Loucy (cell line): ENCODE measurements at regions not wholly inside any gene's neighbourhood (a gene's known extent, or its start where the extent isn't known, plus 50 kb on each side); places are given as distances from the start of the nearest gene placed in this dataset.

Experiments used
- H2AFZ ChIP-seq: fragments of 200-600 bp; sonication (generic); 2 replicates; pipeline ENCODE4 v1.6.0; 2016; ENCODE audit warnings: antibody characterized with exemption, mild to moderate bottlenecking, low read length, moderate library complexity
- H3F3A ChIP-seq: fragments of 200-600 bp; 2 replicates; pipeline ENCODE4 v1.6.0; 2016; ENCODE audit warnings: antibody characterized with exemption, low read depth, mild to moderate bottlenecking
- H3K27me3 ChIP-seq: fragments of 200-600 bp; sonication (generic); 2 replicates; pipeline ENCODE4 v1.6.1; 2014; ENCODE audit warnings: low read length, mild to moderate bottlenecking; ENCODE audit not compliant: insufficient read depth, poor library complexity, severe bottlenecking
- H3K36me3 ChIP-seq: fragments of 200-600 bp; sonication (generic); 2 replicates; pipeline ENCODE4 v1.6.1; 2016; ENCODE audit warnings: low read length; ENCODE audit not compliant: insufficient read depth
- H3K4me1 ChIP-seq: fragments of 200-600 bp; sonication (generic); 2 replicates; pipeline ENCODE4 v1.5.1; 2014; ENCODE audit warnings: low read length, mild to moderate bottlenecking; ENCODE audit not compliant: insufficient read depth, poor library complexity, severe bottlenecking
- H3K4me2 ChIP-seq: fragments of 200-600 bp; sonication (generic); 2 replicates; pipeline ENCODE4 v1.6.0; 2014; ENCODE audit warnings: antibody characterized with exemption, low read length, low read depth, mild to moderate bottlenecking; ENCODE audit not compliant: poor library complexity, severe bottlenecking
- H3K4me3 ChIP-seq: fragments of 200-600 bp; sonication (generic); 2 replicates; pipeline ENCODE4 v1.5.1; 2014; ENCODE audit warnings: low read length, mild to moderate bottlenecking, mixed read lengths; ENCODE audit not compliant: poor library complexity, severe bottlenecking
- H3K79me2 ChIP-seq: fragments of 200-600 bp; sonication (generic); 2 replicates; pipeline ENCODE4 v1.6.1; 2014; ENCODE audit warnings: low read length; ENCODE audit not compliant: insufficient read depth
- H3K9ac ChIP-seq: fragments of 200-600 bp; sonication (generic); 2 replicates; pipeline ENCODE4 v1.6.0; 2014; ENCODE audit warnings: mild to moderate bottlenecking, low read depth, low read length, moderate library complexity; ENCODE audit not compliant: poor library complexity, severe bottlenecking
- H3K9me2 ChIP-seq: fragments of 200-600 bp; sonication (generic); replicated peaks from 2 replicates; pipeline ENCODE4 v1.6.1; 2016; ENCODE audit warnings: low read depth, low read length, mixed read lengths
- H3K9me3 ChIP-seq: fragments of 200-600 bp; sonication (generic); 2 replicates; pipeline ENCODE4 v1.6.1; 2014; ENCODE audit warnings: mild to moderate bottlenecking, antibody characterized with exemption, low read length, low read depth; ENCODE audit not compliant: insufficient read depth
- H4K20me1 ChIP-seq: fragments of 200-600 bp; sonication (generic); 2 replicates; pipeline ENCODE4 v1.6.0; 2014; ENCODE audit warnings: antibody characterized with exemption, low read length, mild to moderate bottlenecking; ENCODE audit not compliant: insufficient read depth, poor library complexity, severe bottlenecking
- EZH2phosphoT487 ChIP-seq: fragments of 200-600 bp; IDR thresholded peaks from 2 replicates; pipeline ENCODE4 v1.6.1; 2018; ENCODE audit warnings: antibody characterized with exemption, mild to moderate bottlenecking, moderate library complexity, borderline replicate concordance
- TF ChIP-seq, protein P1 (sequence below): fragments of 200-600 bp; sonication (generic); conservative IDR thresholded peaks from 2 replicates; pipeline ENCODE4 v1.5.1; 2014; ENCODE audit warnings: mild to moderate bottlenecking, antibody characterized with exemption, low read length

- peaks cover 3% of the 10 kb centered on the region; the same call in 1 of the 2 replicates for H3K9me3 ChIP-seq
- TF ChIP-seq EZH2phosphoT487 = no peak
- TF ChIP-seq, protein P1, sequence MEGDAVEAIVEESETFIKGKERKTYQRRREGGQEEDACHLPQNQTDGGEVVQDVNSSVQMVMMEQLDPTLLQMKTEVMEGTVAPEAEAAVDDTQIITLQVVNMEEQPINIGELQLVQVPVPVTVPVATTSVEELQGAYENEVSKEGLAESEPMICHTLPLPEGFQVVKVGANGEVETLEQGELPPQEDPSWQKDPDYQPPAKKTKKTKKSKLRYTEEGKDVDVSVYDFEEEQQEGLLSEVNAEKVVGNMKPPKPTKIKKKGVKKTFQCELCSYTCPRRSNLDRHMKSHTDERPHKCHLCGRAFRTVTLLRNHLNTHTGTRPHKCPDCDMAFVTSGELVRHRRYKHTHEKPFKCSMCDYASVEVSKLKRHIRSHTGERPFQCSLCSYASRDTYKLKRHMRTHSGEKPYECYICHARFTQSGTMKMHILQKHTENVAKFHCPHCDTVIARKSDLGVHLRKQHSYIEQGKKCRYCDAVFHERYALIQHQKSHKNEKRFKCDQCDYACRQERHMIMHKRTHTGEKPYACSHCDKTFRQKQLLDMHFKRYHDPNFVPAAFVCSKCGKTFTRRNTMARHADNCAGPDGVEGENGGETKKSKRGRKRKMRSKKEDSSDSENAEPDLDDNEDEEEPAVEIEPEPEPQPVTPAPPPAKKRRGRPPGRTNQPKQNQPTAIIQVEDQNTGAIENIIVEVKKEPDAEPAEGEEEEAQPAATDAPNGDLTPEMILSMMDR = no peak
- H3K4me2 ChIP-seq = no peak overlapping the region
- no peaks in the 10 kb centered on the region for H4K20me1 ChIP-seq
- no peaks in the 10 kb centered on the region for H3K36me3 ChIP-seq
- H3K4me1 ChIP-seq = no peaks in the 10 kb centered on the region
- H3K9ac ChIP-seq = no peak overlapping the region
- H2AFZ ChIP-seq = no peak overlapping the region
- no peaks in the 10 kb centered on the region for H3K79me2 ChIP-seq
- no peaks in the 10 kb centered on the region for H3K27me3 ChIP-seq
- H3K4me3 ChIP-seq = no peak overlapping the region
- H3F3A ChIP-seq = no peaks in the 10 kb centered on the region
- H3K9me2 ChIP-seq = no peaks in the 10 kb centered on the region
Measured at GRCh38 chr22:34804091-34804490, 261.9 kb upstream of the ISX start.

- Histone ChIP-seq H3K4me1 (no peaks in the 10 kb centered on the region), H3K9me3 (peaks cover 3% of the 10 kb centered on the region; the same call in 1 of the 2 replicates), H3K9ac (no peak overlapping the region), H3K9me2 (no peaks in the 10 kb centered on the region), H2AFZ (no peak overlapping the region), H3K27me3 (no peaks in the 10 kb centered on the region), H3F3A (no peaks in the 10 kb centered on the region), H3K79me2 (no peaks in the 10 kb centered on the region), H3K4me3 (no peak overlapping the region), H3K4me2 (no peak overlapping the region), H4K20me1 (no peaks in the 10 kb centered on the region), H3K36me3 (no peaks in the 10 kb centered on the region)
- no peak for TF ChIP-seq EZH2phosphoT487
- TF ChIP-seq, protein P1 = no peak
Measured at GRCh38 chr22:34804604-34805003, 261.4 kb upstream of the ISX start.

GRCh38 chr22:34805771-34806170 lies 260.2 kb upstream of the ISX start:
- H3K79me2 ChIP-seq = no peaks in the 10 kb centered on the region
- H2AFZ ChIP-seq = no peak overlapping the region
- no peaks in the 10 kb centered on the region for H3K36me3 ChIP-seq
- H4K20me1 ChIP-seq = no peaks in the 10 kb centered on the region
- no peaks in the 10 kb centered on the region for H3K4me1 ChIP-seq
- H3F3A ChIP-seq = no peaks in the 10 kb centered on the region
- no peaks in the 10 kb centered on the region for H3K27me3 ChIP-seq
- H3K9ac ChIP-seq = no peak overlapping the region
- H3K9me2 ChIP-seq = no peaks in the 10 kb centered on the region
- TF ChIP-seq, protein P1 = no peak
- TF ChIP-seq EZH2phosphoT487 = no peak
- no peak overlapping the region for H3K4me3 ChIP-seq
- H3K4me2 ChIP-seq = no peak overlapping the region
- H3K9me3 ChIP-seq = 0 out of 2 replicates have a peak, but pooled peaks cover 3% of the 10 kb centered on the region
